HepG2 (cell line): ENCODE measurements at regions not wholly inside any gene's neighbourhood (a gene's known extent, or its start where the extent isn't known, plus 50 kb on each side); places are given as distances from the start of the nearest gene placed in this dataset.
"Not testable (repeated sequence)": the region's sequence is repeated elsewhere in the genome, so short reads cannot be mapped to it uniquely, and the experiment has no call there.

Experiments
- ATAC-seq: fragments of 200-7000 bp; cut with Tn5 transposase; 3 replicates; pipeline ENCODE4 v1.9.1; 2020; ENCODE audit warnings: mild to moderate bottlenecking, moderate library complexity
- BruUV-seq: library from RNA; stranded (reverse); fragments of 400-500 nt; replicated peaks from 2 replicates; lab custom pipeline; 2021; lab: Mats Ljungman, UMichigan
- CTCF ChIA-PET: fragments of 300-600 bp; formaldehyde crosslinking; extraction: SDS; loops from one replicate; lab custom pipeline; 2021; ENCODE audit warnings: low total read pairs, inconsistent platforms, low intra/inter-chr PET ratio; lab: Yijun Ruan, JAX
- POLR2A ChIA-PET: fragments of 350-600 bp; sonication (Branson Sonifier 250); formaldehyde crosslinking; loops from one replicate; lab custom pipeline; 2020; ENCODE audit warnings: antibody characterized with exemption, inconsistent platforms; lab: Yijun Ruan, JAX
- DNase-seq: peaks from one replicate; pipeline ENCODE4 v3.0.0-alpha.2; 2015; ENCODE audit warnings: low spot score
- FAIRE-seq: peaks from 3 replicates; lab custom pipeline; 2011; peaks lifted over from hg19 to GRCh38; lab: Jason Lieb, UNC
- H2AFZ ChIP-seq: one replicate; pipeline ENCODE4 v1.6.1; 2011; ENCODE audit warnings: low read length, inconsistent platforms
- H3K27ac ChIP-seq: fragments of 300-600 bp; 3 replicates; pipeline ENCODE4 v1.8.0; 2011; ENCODE audit warnings: mixed run types, mild to moderate bottlenecking, mixed read lengths, low read length, inconsistent platforms; ENCODE audit not compliant: insufficient read depth; ENCODE audit errors: extremely low read length
- H3K27me3 ChIP-seq, 2 experiments: fragments of 200-600 bp in 1 of 2; 2 replicates in 1 of 2; 3 replicates in 1 of 2; pipeline versions ENCODE4 v1.6.0 to v1.8.0; 2011; ENCODE audit warnings: low read length in 2 of 2, mild to moderate bottlenecking in 2 of 2, moderate library complexity in 2 of 2, inconsistent platforms in 1 of 2; ENCODE audit not compliant: insufficient read depth in 2 of 2, control insufficient read depth in 1 of 2
- H3K36me3 ChIP-seq, 2 experiments: fragments of 200-600 bp in 1 of 2; replicated peaks in 1 of 2; 2 replicates in 1 of 2; 3 replicates in 1 of 2; pipeline versions ENCODE4 v1.5.1 to v1.8.0; 2011; ENCODE audit warnings: low read length in 2 of 2, inconsistent platforms in 1 of 2; ENCODE audit not compliant: insufficient read depth in 2 of 2, control insufficient read depth in 1 of 2
- H3K4me1 ChIP-seq: 2 replicates; pipeline ENCODE4 v1.5.1; 2012; ENCODE audit warnings: low read length, inconsistent platforms; ENCODE audit not compliant: insufficient read depth
- H3K4me2 ChIP-seq: 2 replicates; pipeline ENCODE4 v1.6.0; 2011; ENCODE audit warnings: low read depth, low read length, inconsistent platforms
- H3K4me3 ChIP-seq, 3 experiments: fragments of 200-600 bp in 1 of 3; sonication (generic), shearing (Covaris generic) in 1 of 3; replicated peaks in 1 of 3; 2 replicates each; pipeline ENCODE4 v1.5.1; 2011 to 2016; ENCODE audit warnings: low read length in 3 of 3, inconsistent platforms in 2 of 3, low read depth in 2 of 3, mild to moderate bottlenecking in 2 of 3, control low read depth in 1 of 3, mixed read lengths in 1 of 3; ENCODE audit not compliant: insufficient read depth in 1 of 3
- H3K79me2 ChIP-seq: one replicate; pipeline ENCODE4 v1.6.1; 2011; ENCODE audit warnings: low read length, inconsistent platforms; ENCODE audit not compliant: insufficient read depth
- H3K9ac ChIP-seq: 2 replicates; pipeline ENCODE4 v1.6.0; 2011; ENCODE audit warnings: mild to moderate bottlenecking, low read depth, low read length, inconsistent platforms; ENCODE audit not compliant: insufficient read depth
- H3K9me3 ChIP-seq: 2 replicates; pipeline ENCODE4 v1.5.1; 2012; ENCODE audit warnings: mild to moderate bottlenecking, low read length
- H4K20me1 ChIP-seq: 2 replicates; pipeline ENCODE4 v1.6.0; 2011; ENCODE audit warnings: inconsistent platforms, mild to moderate bottlenecking, low read length, moderate library complexity; ENCODE audit not compliant: insufficient read depth
- CEBPG ChIP-seq: IDR thresholded peaks from 2 replicates; pipeline ENCODE4 v1.6.1; 2016
- EZH2 ChIP-seq: conservative IDR thresholded peaks from 2 replicates; pipeline ENCODE4 v1.6.1; 2012; ENCODE audit warnings: mild to moderate bottlenecking, low read depth, low read length, moderate library complexity
- HNRNPH1 ChIP-seq: fragments of 200-400 bp; formaldehyde crosslinking; optimal IDR thresholded peaks from 2 replicates; pipeline ENCODE3; 2017; ENCODE audit warnings: mild to moderate bottlenecking, low read depth, low read length
- JARID2 ChIP-seq: sonication (generic); formaldehyde crosslinking; IDR thresholded peaks from 2 replicates; pipeline ENCODE4 v1.8.1; 2023; ENCODE audit warnings: missing genetic modification reagents, inconsistent platforms; ENCODE audit not compliant: insufficient replicate concordance
- MIER2 ChIP-seq: IDR thresholded peaks from 2 replicates; pipeline ENCODE4 v1.6.1; 2016; ENCODE audit warnings: missing biosample characterization, missing genetic modification reagents
- NFKB2 ChIP-seq: sonication (generic); formaldehyde crosslinking; IDR thresholded peaks from 2 replicates; pipeline ENCODE4 v1.4.0; 2020; ENCODE audit warnings: missing genetic modification reagents, borderline replicate concordance
- SAP130 ChIP-seq: IDR thresholded peaks from 2 replicates; pipeline ENCODE4 v1.6.1; 2016; ENCODE audit warnings: low read depth
- STAG1 ChIP-seq: sonication (generic); formaldehyde crosslinking; IDR thresholded peaks from 2 replicates; pipeline ENCODE4 v1.4.0; 2020; ENCODE audit warnings: missing genetic modification reagents
- ZFP62 ChIP-seq: sonication (generic); formaldehyde crosslinking; IDR thresholded peaks from 2 replicates; pipeline ENCODE4 v1.4.0; 2020; ENCODE audit warnings: missing genetic modification reagents
- ZNF12 ChIP-seq: sonication (generic); formaldehyde crosslinking; IDR thresholded peaks from 2 replicates; pipeline ENCODE4 v1.5.0; 2020; ENCODE audit warnings: missing genetic modification reagents
- ZNF614 ChIP-seq: IDR thresholded peaks from 2 replicates; pipeline ENCODE4 v1.6.1; 2018; ENCODE audit warnings: missing biosample characterization, missing genetic modification reagents, inconsistent platforms, borderline replicate concordance
- ZNF816 ChIP-seq: sonication (generic); formaldehyde crosslinking; IDR thresholded peaks from 2 replicates; pipeline ENCODE4 v1.8.0; 2022; ENCODE audit warnings: missing genetic modification reagents, mild to moderate bottlenecking, borderline replicate concordance
- WGBS: methylation state at CpG from one replicate; pipeline ENCODE4 v1.1.6; 2017; ENCODE audit warnings: low lambda C conversion rate; 5-methylcytosine and 5-hydroxymethylcytosine counted together
- in situ Hi-C: cut with HindIII; loops from 2 replicates; pipeline ENCODE4 v1.10.0; 2017; ENCODE audit warnings: low pct_unique_long_range_greater_than_20kb; ENCODE audit not compliant: extremely low pct_ligation_motif_present
- intact Hi-C: fragments of 100-400 bp; cut with micrococcal nuclease; formaldehyde crosslinking; loops from one replicate; pipeline ENCODE4 v1.10.0; 2022; ENCODE audit not compliant: unreplicated experiment
- TF ChIP-seq, protein P1 (sequence below): IDR thresholded peaks from 2 replicates; pipeline ENCODE4 v1.6.1; 2012; ENCODE audit warnings: inconsistent platforms
- TF ChIP-seq, protein P2 (sequence below): sonication (generic); formaldehyde crosslinking; IDR thresholded peaks from 2 replicates; pipeline ENCODE4 v1.4.0; 2020; ENCODE audit warnings: mild to moderate bottlenecking, missing genetic modification reagents
- TF ChIP-seq, protein P3 (sequence below): sonication (generic); formaldehyde crosslinking; IDR thresholded peaks from 2 replicates; pipeline ENCODE4 v1.4.0; 2020; ENCODE audit warnings: missing genetic modification reagents, borderline replicate concordance

DNA sequence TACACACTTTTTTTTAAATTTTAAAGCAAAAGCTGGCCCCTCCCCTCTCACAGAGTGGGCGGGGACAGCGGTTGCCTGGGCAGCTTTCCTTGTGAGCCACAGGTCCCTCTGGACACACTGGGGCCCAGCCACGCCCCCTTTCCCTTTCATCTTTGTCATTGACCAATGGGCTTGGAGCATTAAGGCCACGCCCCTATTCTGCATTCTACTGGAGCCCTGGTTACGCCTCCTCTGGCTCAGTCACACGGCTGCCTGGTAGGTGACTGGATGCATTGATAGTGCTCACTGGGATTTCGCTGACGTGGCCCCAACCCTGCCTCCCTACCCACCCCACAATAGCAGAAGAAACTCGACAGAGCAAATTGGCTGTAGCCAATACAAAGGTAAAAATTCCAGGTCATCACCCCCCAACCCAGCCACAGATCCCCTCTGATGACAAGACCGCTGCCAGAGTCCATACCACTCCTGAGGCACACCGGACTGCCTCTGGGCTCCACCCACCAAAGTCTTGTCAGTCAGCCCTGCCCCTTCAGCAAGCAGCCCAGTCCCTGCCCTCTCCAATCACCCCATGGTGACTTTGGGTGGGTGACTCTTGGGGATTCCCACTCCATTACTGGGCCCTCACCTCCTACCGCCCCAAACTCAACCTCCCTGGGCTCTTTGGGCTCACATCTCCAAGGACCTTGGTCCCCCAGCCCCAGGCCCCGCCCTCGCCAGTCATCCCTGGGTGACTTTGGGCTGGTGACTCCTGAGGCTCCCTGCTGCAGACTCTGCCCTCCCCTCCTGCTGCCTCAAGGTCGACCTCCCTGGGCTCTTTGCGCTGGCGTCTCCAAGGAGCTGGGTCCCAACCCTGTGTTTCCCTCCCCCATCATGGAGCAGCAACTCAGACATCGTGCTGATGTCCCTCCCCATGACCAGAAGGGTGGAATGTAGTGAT, 112.2 kb upstream of the FAN1 start:
- Histone ChIP-seq H3K4me3 (no peak overlapping the region), H2AFZ (no peak overlapping the region), H3K9me3 (no peaks in the 10 kb centered on the region), H3K4me1 (no peaks in the 10 kb centered on the region), H3K36me3 (no peaks in the 10 kb centered on the region), H3K9ac (no peak overlapping the region), H3K4me2 (no peak overlapping the region), H3K27ac (no peak overlapping the region), H3K27me3 (no peaks in the 10 kb centered on the region), H3K79me2 (no peaks in the 10 kb centered on the region), H4K20me1 (no peaks in the 10 kb centered on the region)
- CTCF ChIA-PET: no interaction called here
- no peak for ATAC-seq
- TF ChIP-seq HNRNPH1 (no peak), ZNF12 (CRISPR knock-in tag) (no peak), EZH2 (no peak), MIER2 (CRISPR knock-in tag) (no peak), ZNF816 (CRISPR knock-in tag) (no peak), ZFP62 (CRISPR knock-in tag) (no peak), ZNF614 (CRISPR knock-in tag) (no peak), SAP130 (CRISPR knock-in tag) (no peak), STAG1 (CRISPR knock-in tag) (no peak), NFKB2 (CRISPR knock-in tag) (no peak), CEBPG (CRISPR knock-in tag) (no peak), JARID2 (no peak)
- TF ChIP-seq, protein P1, sequence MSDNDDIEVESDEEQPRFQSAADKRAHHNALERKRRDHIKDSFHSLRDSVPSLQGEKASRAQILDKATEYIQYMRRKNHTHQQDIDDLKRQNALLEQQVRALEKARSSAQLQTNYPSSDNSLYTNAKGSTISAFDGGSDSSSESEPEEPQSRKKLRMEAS: no peak
- TF ChIP-seq, protein P2, sequence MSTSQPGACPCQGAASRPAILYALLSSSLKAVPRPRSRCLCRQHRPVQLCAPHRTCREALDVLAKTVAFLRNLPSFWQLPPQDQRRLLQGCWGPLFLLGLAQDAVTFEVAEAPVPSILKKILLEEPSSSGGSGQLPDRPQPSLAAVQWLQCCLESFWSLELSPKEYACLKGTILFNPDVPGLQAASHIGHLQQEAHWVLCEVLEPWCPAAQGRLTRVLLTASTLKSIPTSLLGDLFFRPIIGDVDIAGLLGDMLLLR (CRISPR knock-in tag): no peak
- TF ChIP-seq, protein P3, sequence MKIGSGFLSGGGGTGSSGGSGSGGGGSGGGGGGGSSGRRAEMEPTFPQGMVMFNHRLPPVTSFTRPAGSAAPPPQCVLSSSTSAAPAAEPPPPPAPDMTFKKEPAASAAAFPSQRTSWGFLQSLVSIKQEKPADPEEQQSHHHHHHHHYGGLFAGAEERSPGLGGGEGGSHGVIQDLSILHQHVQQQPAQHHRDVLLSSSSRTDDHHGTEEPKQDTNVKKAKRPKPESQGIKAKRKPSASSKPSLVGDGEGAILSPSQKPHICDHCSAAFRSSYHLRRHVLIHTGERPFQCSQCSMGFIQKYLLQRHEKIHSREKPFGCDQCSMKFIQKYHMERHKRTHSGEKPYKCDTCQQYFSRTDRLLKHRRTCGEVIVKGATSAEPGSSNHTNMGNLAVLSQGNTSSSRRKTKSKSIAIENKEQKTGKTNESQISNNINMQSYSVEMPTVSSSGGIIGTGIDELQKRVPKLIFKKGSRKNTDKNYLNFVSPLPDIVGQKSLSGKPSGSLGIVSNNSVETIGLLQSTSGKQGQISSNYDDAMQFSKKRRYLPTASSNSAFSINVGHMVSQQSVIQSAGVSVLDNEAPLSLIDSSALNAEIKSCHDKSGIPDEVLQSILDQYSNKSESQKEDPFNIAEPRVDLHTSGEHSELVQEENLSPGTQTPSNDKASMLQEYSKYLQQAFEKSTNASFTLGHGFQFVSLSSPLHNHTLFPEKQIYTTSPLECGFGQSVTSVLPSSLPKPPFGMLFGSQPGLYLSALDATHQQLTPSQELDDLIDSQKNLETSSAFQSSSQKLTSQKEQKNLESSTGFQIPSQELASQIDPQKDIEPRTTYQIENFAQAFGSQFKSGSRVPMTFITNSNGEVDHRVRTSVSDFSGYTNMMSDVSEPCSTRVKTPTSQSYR (CRISPR knock-in tag): no peak
- in situ Hi-C loops: loop anchor here (10.0 to 25.0 kb wide), 2 partner anchors 333 to 646 kb away; no protein-coding TSS in a partner anchor
- BruUV-seq: no TSS peak
- DNase-seq: no peak
- POLR2A ChIA-PET: no interaction called here
- WGBS: 77% methylated on average over 17 of the region's 18 CpGs
- intact Hi-C loops: no loop called here
- no peak for FAIRE-seq

DNA sequence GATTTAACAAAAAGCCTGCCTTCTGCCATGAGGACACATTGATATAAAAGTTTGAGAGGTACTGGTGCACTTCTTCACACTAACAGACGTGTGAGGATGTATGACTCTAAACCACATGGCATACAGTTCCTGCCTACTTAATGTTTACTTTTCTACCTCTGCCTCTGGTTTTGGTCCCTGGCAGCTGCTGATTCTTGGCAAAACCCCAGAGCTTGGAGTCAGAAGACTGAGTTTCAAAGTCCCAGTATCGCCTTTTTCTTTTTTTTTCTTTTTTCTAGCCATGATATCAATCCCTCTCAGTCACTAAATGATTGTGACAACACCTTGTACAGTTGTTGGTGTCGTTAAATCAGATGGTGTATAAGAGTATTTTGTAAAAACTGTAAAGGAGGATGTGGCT, 110.9 kb upstream of the FAN1 start:
- H2AFZ ChIP-seq, H4K20me1 ChIP-seq, FAIRE-seq, CTCF ChIA-PET, H3K4me2 ChIP-seq, H3K4me3 ChIP-seq, ATAC-seq, H3K9ac ChIP-seq, H3K4me1 ChIP-seq, DNase-seq, H3K79me2 ChIP-seq, H3K27me3 ChIP-seq, H3K9me3 ChIP-seq, H3K27ac ChIP-seq, intact Hi-C loops, H3K36me3 ChIP-seq, POLR2A ChIA-PET, BruUV-seq: not testable (repeated sequence)
- in situ Hi-C loops: loop anchor here (10.0 to 25.0 kb wide), 2 partner anchors 332 to 644 kb away; no protein-coding TSS in a partner anchor
- WGBS: 6% methylated on average over 3 of the region's 3 CpGs
